ENCODE measurements at regions not wholly inside any gene's neighbourhood (a gene's known extent, or its start where the extent isn't known, plus 50 kb on each side); places are given as distances from the start of the nearest gene placed in this dataset.
"Not testable (repeated sequence)": the region's sequence is repeated elsewhere in the genome, so short reads cannot be mapped to it uniquely, and the experiment has no call there.

GRCh38 chr7:47066976-47067614, 514.8 kb downstream of the TNS3 start:
- no peak for DNase-seq (ENCODE audit: low spot score)
- Mint-ChIP-seq H3K4me1 (ENCODE audit: low read depth) (no peaks in the 10 kb centered on the region), H3K9me3 (no peaks in the 10 kb centered on the region), H3K4me3 (no peak overlapping the region), H3K27ac (no peak overlapping the region), H3K36me3 (ENCODE audit: low read depth) (no peaks in the 10 kb centered on the region), H3K27me3 (ENCODE audit: insufficient read depth) (no peaks in the 10 kb centered on the region)
- intact Hi-C loops (cut with micrococcal nuclease), result no loop called here

- DNase-seq (ENCODE audit: low spot score), result no peak
- peaks cover 2% of the 10 kb centered on the region for H3K36me3 Mint-ChIP-seq (ENCODE audit: low read depth)
- H3K9me3 Mint-ChIP-seq, result peaks cover 5% of the 10 kb centered on the region
- no peak overlapping the region for H3K4me3 Mint-ChIP-seq
- no peaks in the 10 kb centered on the region for H3K27me3 Mint-ChIP-seq (ENCODE audit: insufficient read depth)
- H3K4me1 Mint-ChIP-seq (ENCODE audit: low read depth), result no peaks in the 10 kb centered on the region
- intact Hi-C loops (cut with micrococcal nuclease), result no loop called here
- H3K27ac Mint-ChIP-seq, result no peak overlapping the region
Measured at GRCh38 chr7:47056731-47057130, 525.2 kb downstream of the TNS3 start.

DNA sequence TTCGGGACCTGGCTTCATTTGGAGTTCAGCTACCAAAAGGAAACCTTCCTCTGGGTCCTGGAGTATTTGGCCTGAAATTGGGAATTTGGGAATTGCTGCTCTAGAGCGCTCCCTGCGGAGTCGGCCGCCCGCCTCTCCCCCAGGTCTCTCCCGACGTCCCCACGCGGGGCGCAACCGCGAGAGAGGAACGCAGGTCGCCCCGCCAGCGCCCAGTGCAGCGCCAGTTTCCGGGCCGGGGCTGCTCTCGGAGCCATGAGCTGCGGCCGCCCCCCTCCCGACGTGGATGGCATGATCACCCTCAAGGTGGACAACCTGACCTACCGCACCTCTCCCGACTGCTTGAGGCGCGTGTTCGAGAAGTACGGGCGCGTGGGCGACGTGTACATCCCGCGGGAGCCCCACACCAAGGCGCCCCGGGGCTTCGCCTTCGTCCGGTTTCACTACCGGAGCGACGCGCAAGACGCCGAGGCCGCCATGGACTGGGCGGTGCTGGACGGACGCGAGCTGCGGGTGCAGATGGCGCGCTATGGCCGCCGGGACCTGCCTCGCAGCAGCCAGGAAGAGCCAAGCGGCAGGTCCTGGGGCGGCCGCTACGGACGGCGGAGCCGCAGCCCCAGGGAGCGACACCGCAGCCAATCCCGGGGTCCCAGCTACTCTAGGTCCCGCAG, 529.2 kb downstream of the TNS3 start:
- H3K27ac Mint-ChIP-seq, result not testable (repeated sequence)

GRCh38 chr7:47049234-47049774, 532.6 kb downstream of the TNS3 start:
- peaks cover 2% of the 10 kb centered on the region for H3K36me3 Mint-ChIP-seq (ENCODE audit: low read depth)
- no peaks in the 10 kb centered on the region for H3K4me1 Mint-ChIP-seq (ENCODE audit: low read depth)
- intact Hi-C loops (cut with micrococcal nuclease), result no loop called here
- H3K27me3 Mint-ChIP-seq (ENCODE audit: insufficient read depth), result no peaks in the 10 kb centered on the region
- no peak overlapping the region for H3K27ac Mint-ChIP-seq
- DNase-seq (ENCODE audit: low spot score), result no peak
- no peak overlapping the region for H3K4me3 Mint-ChIP-seq
- peaks cover 5% of the 10 kb centered on the region for H3K9me3 Mint-ChIP-seq

More for the DNA sequence above, 529.2 kb downstream of the TNS3 start:
- DNase-seq (ENCODE audit: low spot score); intact Hi-C loops (cut with micrococcal nuclease); H3K27me3 Mint-ChIP-seq (ENCODE audit: insufficient read depth); H3K4me3 Mint-ChIP-seq; H3K36me3 Mint-ChIP-seq (ENCODE audit: low read depth); H3K4me1 Mint-ChIP-seq (ENCODE audit: low read depth); H3K9me3 Mint-ChIP-seq: not testable (repeated sequence)

- no peaks in the 10 kb centered on the region for H3K4me1 Mint-ChIP-seq (ENCODE audit: low read depth)
- H3K27ac Mint-ChIP-seq, result no peak overlapping the region
- H3K27me3 Mint-ChIP-seq (ENCODE audit: insufficient read depth), result no peaks in the 10 kb centered on the region
Measured at GRCh38 chr7:47047384-47047783, 534.5 kb downstream of the TNS3 start.

GRCh38 chr7:47046949-47047348, 535.0 kb downstream of the TNS3 start:
- Mint-ChIP-seq H3K9me3 (no peaks in the 10 kb centered on the region), H3K4me1 (ENCODE audit: low read depth) (no peaks in the 10 kb centered on the region), H3K36me3 (ENCODE audit: low read depth) (no peaks in the 10 kb centered on the region), H3K27ac (no peak overlapping the region), H3K27me3 (ENCODE audit: insufficient read depth) (no peaks in the 10 kb centered on the region), H3K4me3 (no peak overlapping the region)
- no peak for DNase-seq (ENCODE audit: low spot score)
- intact Hi-C loops (cut with micrococcal nuclease), result no loop called here

More at GRCh38 chr7:47047384-47047783, 534.5 kb downstream of the TNS3 start:
- intact Hi-C loops (cut with micrococcal nuclease), result no loop called here
- Mint-ChIP-seq H3K36me3 (ENCODE audit: low read depth) (no peaks in the 10 kb centered on the region), H3K4me3 (no peak overlapping the region), H3K9me3 (no peaks in the 10 kb centered on the region)
- no peak for DNase-seq (ENCODE audit: low spot score)

- intact Hi-C loops (cut with micrococcal nuclease), result no loop called here
- H3K4me1 Mint-ChIP-seq (ENCODE audit: low read depth), result no peaks in the 10 kb centered on the region
- no peak overlapping the region for H3K27ac Mint-ChIP-seq
- H3K36me3 Mint-ChIP-seq (ENCODE audit: low read depth), result no peaks in the 10 kb centered on the region
- H3K27me3 Mint-ChIP-seq (ENCODE audit: insufficient read depth), result no peaks in the 10 kb centered on the region
- DNase-seq (ENCODE audit: low spot score), result no peak
- no peaks in the 10 kb centered on the region for H3K9me3 Mint-ChIP-seq
- H3K4me3 Mint-ChIP-seq, result no peak overlapping the region
Measured at GRCh38 chr7:47045207-47046051, 536.5 kb downstream of the TNS3 start.

- H3K27me3 Mint-ChIP-seq (ENCODE audit: insufficient read depth), result no peaks in the 10 kb centered on the region
- intact Hi-C loops (cut with micrococcal nuclease), result no loop called here
- H3K36me3 Mint-ChIP-seq (ENCODE audit: low read depth), result no peaks in the 10 kb centered on the region
- H3K4me1 Mint-ChIP-seq (ENCODE audit: low read depth), result no peaks in the 10 kb centered on the region
- DNase-seq (ENCODE audit: low spot score), result no peak
- H3K9me3 Mint-ChIP-seq, result no peaks in the 10 kb centered on the region
- no peak overlapping the region for H3K27ac Mint-ChIP-seq
- no peak overlapping the region for H3K4me3 Mint-ChIP-seq
Measured at GRCh38 chr7:47044625-47045024, 537.3 kb downstream of the TNS3 start.

DNA sequence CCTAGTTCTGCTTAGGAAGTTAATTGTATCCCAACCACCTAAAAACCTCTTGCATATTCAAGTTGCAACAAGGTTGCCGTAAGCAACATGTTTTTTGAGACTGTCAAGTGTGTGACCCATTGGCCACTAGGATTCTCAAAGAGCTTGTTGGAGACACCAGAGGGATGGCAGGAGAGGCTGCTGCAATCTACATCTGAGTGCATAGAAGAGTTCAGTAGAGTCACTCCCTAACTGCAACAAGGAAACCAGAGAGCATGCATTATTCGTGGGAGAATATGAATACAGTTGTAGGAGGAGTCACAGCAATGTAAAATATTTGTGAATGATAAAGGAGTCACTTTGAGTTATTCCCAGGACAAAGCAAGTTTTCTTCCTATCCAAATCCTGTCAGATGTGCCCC, 538.6 kb downstream of the TNS3 start:
- Mint-ChIP-seq H3K27ac (no peak overlapping the region), H3K4me1 (ENCODE audit: low read depth) (no peaks in the 10 kb centered on the region), H3K9me3 (no peaks in the 10 kb centered on the region), H3K36me3 (ENCODE audit: low read depth) (no peaks in the 10 kb centered on the region), H3K27me3 (ENCODE audit: insufficient read depth) (no peaks in the 10 kb centered on the region), H3K4me3 (no peak overlapping the region)
- no peak for DNase-seq (ENCODE audit: low spot score)
- intact Hi-C loops (cut with micrococcal nuclease), result no loop called here

DNA sequence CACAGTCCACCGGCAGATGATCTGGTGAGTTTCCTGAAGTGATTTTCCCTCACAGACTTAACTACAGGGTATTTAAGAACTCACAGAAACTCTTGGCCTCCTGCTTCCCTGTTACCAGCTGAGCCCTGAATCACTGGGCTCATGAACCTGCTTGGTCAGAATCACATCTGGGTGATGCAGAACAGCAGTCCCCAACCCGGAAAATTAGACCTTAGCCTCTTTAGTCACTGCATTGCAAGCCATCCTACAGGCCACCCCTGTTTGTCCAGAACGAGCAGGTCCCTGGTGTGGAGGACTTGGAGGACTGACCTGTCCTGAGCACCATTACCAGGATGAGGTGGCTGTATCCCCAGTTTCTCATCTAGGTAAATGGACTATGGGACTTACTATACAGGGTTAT, 539.2 kb downstream of the TNS3 start:
- Mint-ChIP-seq H3K36me3 (ENCODE audit: low read depth) (no peaks in the 10 kb centered on the region), H3K4me3 (no peak overlapping the region), H3K4me1 (ENCODE audit: low read depth) (no peaks in the 10 kb centered on the region), H3K27ac (no peak overlapping the region), H3K9me3 (no peaks in the 10 kb centered on the region), H3K27me3 (ENCODE audit: insufficient read depth) (no peaks in the 10 kb centered on the region)
- no peak for DNase-seq (ENCODE audit: low spot score)
- intact Hi-C loops (cut with micrococcal nuclease), result no loop called here

- H3K9me3 Mint-ChIP-seq, result peaks cover 3% of the 10 kb centered on the region
- no peak overlapping the region for H3K4me3 Mint-ChIP-seq
- no peak overlapping the region for H3K27ac Mint-ChIP-seq
- DNase-seq (ENCODE audit: low spot score), result no peak
- intact Hi-C loops (cut with micrococcal nuclease), result no loop called here
- no peaks in the 10 kb centered on the region for H3K36me3 Mint-ChIP-seq (ENCODE audit: low read depth)
- H3K27me3 Mint-ChIP-seq (ENCODE audit: insufficient read depth), result no peaks in the 10 kb centered on the region
- H3K4me1 Mint-ChIP-seq (ENCODE audit: low read depth), result no peaks in the 10 kb centered on the region
Measured at GRCh38 chr7:47040795-47041347, 541.0 kb downstream of the TNS3 start.

GRCh38 chr7:47039904-47040303, 542.0 kb downstream of the TNS3 start:
- H3K4me3 Mint-ChIP-seq, result no peak overlapping the region
- H3K4me1 Mint-ChIP-seq (ENCODE audit: low read depth), result no peaks in the 10 kb centered on the region
- no peaks in the 10 kb centered on the region for H3K36me3 Mint-ChIP-seq (ENCODE audit: low read depth)
- H3K27me3 Mint-ChIP-seq (ENCODE audit: insufficient read depth), result no peaks in the 10 kb centered on the region
- H3K9me3 Mint-ChIP-seq, result peaks cover 4% of the 10 kb centered on the region
- H3K27ac Mint-ChIP-seq, result no peak overlapping the region
- intact Hi-C loops (cut with micrococcal nuclease), result no loop called here
- DNase-seq (ENCODE audit: low spot score), result no peak
